Heart right ventricle (tissue), 16 donors: ENCODE measurements at regions not wholly inside any gene's neighbourhood (a gene's known extent, or its start where the extent isn't known, plus 50 kb on each side); places are given as distances from the start of the nearest gene placed in this dataset.

ENCODE experiments used
- ATAC-seq, 8 donors: fragments of 200-7000 bp; cut with Tn5 transposase; one replicate each; pipeline ENCODE4 v1.9.1; 2020; ENCODE audit warnings: mild to moderate bottlenecking in 8 of 8, moderate library complexity in 8 of 8, moderate number of reproducible peaks in 1 of 8
- DNase-seq, 2 donors: peaks; one replicate each; pipeline ENCODE4 v3.0.0-alpha.2; 2020
- H3K27ac ChIP-seq, 10 donors: fragments of 200-600 bp; sonication (generic) in 2 of 10; one replicate each; pipeline versions ENCODE4 v1.5.0 to v1.8.0; 2020 to 2022; ENCODE audit warnings: mild to moderate bottlenecking in 3 of 10
- H3K27me3 ChIP-seq, 7 donors: fragments of 200-600 bp; one replicate each; pipeline ENCODE4 v1.8.0; 2021 to 2022; ENCODE audit warnings: mild to moderate bottlenecking in 2 of 7
- H3K36me3 ChIP-seq, 9 donors: fragments of 200-600 bp; sonication (generic) in 1 of 9; one replicate each; pipeline versions ENCODE4 v1.5.0 to v1.8.0; 2020 to 2022; ENCODE audit warnings: mild to moderate bottlenecking in 2 of 9
- H3K4me1 ChIP-seq, 9 donors: fragments of 200-600 bp; sonication (generic) in 1 of 9; one replicate each; pipeline versions ENCODE4 v1.5.0 to v1.8.0; 2020 to 2022; ENCODE audit warnings: mild to moderate bottlenecking in 4 of 9
- H3K4me3 ChIP-seq, 10 donors: fragments of 200-600 bp; sonication (generic) in 2 of 10; one replicate each; pipeline versions ENCODE4 v1.5.0 to v1.8.0; 2020 to 2022; ENCODE audit warnings: mild to moderate bottlenecking in 7 of 10, moderate library complexity in 2 of 10
- H3K9me3 ChIP-seq, 11 donors: fragments of 200-600 bp in 10 of 11; sonication (generic) in 2 of 11; one replicate each; pipeline versions ENCODE4 v1.5.0 to v1.8.0; 2013 to 2022; ENCODE audit warnings: mild to moderate bottlenecking in 2 of 11, control low read depth in 1 of 11, moderate library complexity in 1 of 11
- CTCF ChIP-seq, 9 donors: fragments of 200-600 bp; sonication (generic) in 2 of 9; IDR thresholded peaks; one replicate each; pipeline versions ENCODE4 v1.5.0 to v1.8.0; 2021 to 2022; ENCODE audit warnings: antibody characterized with exemption in 9 of 9, mild to moderate bottlenecking in 5 of 9, moderate library complexity in 1 of 9
- WGBS, 2 donors: extraction: QIAGEN DNeasy Blood & Tissue Kit; methylation state at CpG; one replicate each; pipeline ENCODE4 v1.1.7; 2013; ENCODE audit warnings: inconsistent platforms in 1 of 2; 5-methylcytosine and 5-hydroxymethylcytosine counted together
- intact Hi-C, 10 donors: fragments of 100-400 bp; cut with DNase I; formaldehyde crosslinking; loops; one replicate each; pipeline versions ENCODE4 v1.11.1 to v1.14.2; 2022
- donor health status: Arrhythmogenic right ventricular cardiomyopathy.
- donor health status: ischemic (EF 13 %, LVEDD 7.1; RV severe dilation, severe dysfunction).
- donor health status: healthy with polysubstance abuse.
- donor health status: DM: no; HTN: yes; CAD: no.
- donor health status: DM: no; HTN: no; CAD: no.
- donor health status: ischemic (EF 25% LVEDD 6.9; RV normal size, moderate dysfunction).
- donor health status: ischemic (EF 25% LVEDD 5.7; RV mildly dilated, moderate dysfunction).
- donor health status: healthy.
- donor health status: DM: yes; HTN: yes; CAD: no.
- donor health status: Ischemic cardiomyopathy.
- donor health status: ischemic (EF 35%, LVEDD 5.7; RV mildly dilated, moderate dysfunction).
- donor health status: nonischemic (EF 11% LVEDD 7.7; RV severe dilation, severe dysfunction).
- donor health status: DM: yes; HTN: yes; CAD: no.
- donor health status: PGD.
- donor health status: ischemic (EF 29% LVEDD 5.4; RV normal size, mild dysfunction).
- donor health status: nonischemic (EF 23%, LVEDD 6.1; RV moderate dilation, normal function).

- Histone ChIP-seq H3K4me1 (no peaks in the 10 kb centered on the region), H3K9me3 (no peaks in the 10 kb centered on the region), H3K27me3 (no peaks in the 10 kb centered on the region), H3K36me3 (no peaks in the 10 kb centered on the region), H3K4me3 (no peak overlapping the region), H3K27ac (no peak overlapping the region)
- ATAC-seq: no peak
- TF ChIP-seq CTCF (IDR thresholded peaks at IDR 0.05): no peak
- intact Hi-C loops: no loop called here
- no peak for DNase-seq
These were observed 403.3 kb downstream of the ZIC3 start for GRCh38 chrX:137969191-137969590.

GRCh38 chrX:137982472-137983172, 416.7 kb downstream of the ZIC3 start:
- Histone ChIP-seq H3K9me3 (no peaks in the 10 kb centered on the region), H3K27ac (no peak overlapping the region), H3K36me3 (no peaks in the 10 kb centered on the region), H3K4me1 (no peaks in the 10 kb centered on the region), H3K4me3 (no peak overlapping the region), H3K27me3 (no peaks in the 10 kb centered on the region)
- no peak for TF ChIP-seq CTCF (IDR thresholded peaks at IDR 0.05)
- intact Hi-C loops: no loop called here
- DNase-seq (no peak), ATAC-seq (no peak)
- 59 to 80% methylated on average over 1 of the region's 1 CpG for WGBS, 2 donors

GRCh38 chrX:137988470-137988869, 422.5 kb downstream of the ZIC3 start:
- ATAC-seq (peak in 1 of 8 donors; percentile 56), DNase-seq (no peak)
- WGBS, 2 donors: 63 to 71% methylated on average over 1 of the region's 1 CpG
- intact Hi-C loops: no loop called here
- TF ChIP-seq CTCF (IDR thresholded peaks at IDR 0.05): no peak
- Histone ChIP-seq H3K27ac (no peak overlapping the region), H3K27me3 (no peaks in the 10 kb centered on the region), H3K4me1 (no peaks in the 10 kb centered on the region), H3K36me3 (no peaks in the 10 kb centered on the region), H3K4me3 (no peak overlapping the region), H3K9me3 (no peaks in the 10 kb centered on the region)

GRCh38 chrX:137998619-137999018, 432.7 kb downstream of the ZIC3 start:
- 74 to 77% methylated on average over 1 of the region's 1 CpG for WGBS, 2 donors
- intact Hi-C loops: no loop called here
- H3K4me3 ChIP-seq: no peak overlapping the region
- H3K36me3 ChIP-seq: no peaks in the 10 kb centered on the region
- H3K9me3 ChIP-seq: no peaks in the 10 kb centered on the region
- no peaks in the 10 kb centered on the region for H3K4me1 ChIP-seq
- no peaks in the 10 kb centered on the region for H3K27me3 ChIP-seq
- ATAC-seq (no peak), DNase-seq (no peak)
- H3K27ac ChIP-seq: no peak overlapping the region
- TF ChIP-seq CTCF (IDR thresholded peaks at IDR 0.05): no peak
